ENCODE measurements at regions not wholly inside any gene's neighbourhood (a gene's known extent, or its start where the extent isn't known, plus 50 kb on each side); places are given as distances from the start of the nearest gene placed in this dataset.

- CTCF ChIA-PET, result no interaction called here
- no peaks in the 10 kb centered on the region; the same call in 1 of the 2 replicates for H3K36me3 ChIP-seq (ENCODE audit: control insufficient read depth, insufficient read depth, low read length)
- intact Hi-C loops (cut with micrococcal nuclease; ENCODE audit: unreplicated experiment) (no loop called here), in situ Hi-C loops (cut with HindIII; ENCODE audit: low pct_unique_long_range_greater_than_20kb, low sequenced_read_pairs) (no loop called here)
- no peak for DNase-seq (ENCODE audit: low read depth, low spot score)
- no peak for TF ChIP-seq CTCF (IDR thresholded peaks at IDR 0.05)
- TF ChIP-seq TCF7L2 (IDR thresholded peaks at IDR 0.05; ENCODE audit: low read depth, low read length), result no peak
- no peak for TF ChIP-seq REST (IDR thresholded peaks at IDR 0.05; ENCODE audit: insufficient read depth in 1 of 2, low read depth in 2 of 2, low read length in 1 of 2)
- no peak for TF ChIP-seq SIN3A (IDR thresholded peaks at IDR 0.05; ENCODE audit: borderline replicate concordance, insufficient read depth, low read depth, low read length)
- TF ChIP-seq POLR2AphosphoS5 (IDR thresholded peaks at IDR 0.05; ENCODE audit: low read depth, low read length), result no peak
- H3K4me3 ChIP-seq (ENCODE audit: low read depth in 2 of 2, low read length in 2 of 2), result no peak overlapping the region
- H3K27me3 ChIP-seq (ENCODE audit: control insufficient read depth, insufficient read depth, low read length), result no peaks in the 10 kb centered on the region
- H3K9me3 ChIP-seq (ENCODE audit: control insufficient read depth, insufficient read depth, low read depth, low read length), result no peaks in the 10 kb centered on the region
- BruUV-seq (replicated peaks), result no TSS peak
- ATAC-seq, result no peak
- POLR2A ChIA-PET, result no interaction called here
- H3K27ac ChIP-seq (ENCODE audit: low read length), result no peak overlapping the region
- H3K4me1 ChIP-seq (ENCODE audit: control insufficient read depth, insufficient read depth, low read length), result no peaks in the 10 kb centered on the region
Measured at GRCh38 chr5:110255194-110255593, 471.3 kb downstream of the TMEM232 start.

DNA sequence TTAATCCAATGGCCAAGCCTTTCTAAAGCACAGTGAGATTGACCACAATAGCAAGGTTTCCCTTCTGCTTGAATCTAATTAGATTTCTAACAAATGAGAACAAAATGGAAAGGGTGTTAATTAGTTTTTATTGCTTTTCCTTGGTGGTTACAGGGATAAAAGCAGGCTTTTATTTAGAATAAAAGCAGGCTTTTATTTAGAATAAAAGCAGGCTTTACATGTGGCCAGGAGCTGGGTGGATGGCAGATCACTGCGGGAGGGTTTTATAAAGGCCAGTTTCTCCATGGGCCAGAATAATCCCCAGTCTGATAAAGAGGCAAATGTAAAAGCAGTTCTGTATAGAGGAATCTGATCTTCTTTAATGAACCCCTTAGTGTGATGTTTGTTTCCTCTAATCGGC is 470.2 kb downstream of the TMEM232 start:
- BruUV-seq (replicated peaks), result no TSS peak
- ATAC-seq (no peak), DNase-seq (ENCODE audit: low read depth, low spot score) (no peak)
- no peaks in the 10 kb centered on the region for H3K9me3 ChIP-seq (ENCODE audit: control insufficient read depth, insufficient read depth, low read depth, low read length)
- intact Hi-C loops (cut with micrococcal nuclease; ENCODE audit: unreplicated experiment) (no loop called here), in situ Hi-C loops (cut with HindIII; ENCODE audit: low pct_unique_long_range_greater_than_20kb, low sequenced_read_pairs) (no loop called here)
- no peaks in the 10 kb centered on the region for H3K27me3 ChIP-seq (ENCODE audit: control insufficient read depth, insufficient read depth, low read length)
- H3K36me3 ChIP-seq (ENCODE audit: control insufficient read depth, insufficient read depth, low read length), result no peaks in the 10 kb centered on the region; the same call in 1 of the 2 replicates
- no peak overlapping the region for H3K4me3 ChIP-seq (ENCODE audit: low read depth in 2 of 2, low read length in 2 of 2)
- H3K27ac ChIP-seq (ENCODE audit: low read length), result no peak overlapping the region
- ChIA-PET CTCF (no interaction called here), POLR2A (no interaction called here)
- TF ChIP-seq CTCF (IDR thresholded peaks at IDR 0.05) (no peak), SIN3A (IDR thresholded peaks at IDR 0.05; ENCODE audit: borderline replicate concordance, insufficient read depth, low read depth, low read length) (no peak), REST (IDR thresholded peaks at IDR 0.05; ENCODE audit: insufficient read depth in 1 of 2, low read depth in 2 of 2, low read length in 1 of 2) (no peak), POLR2AphosphoS5 (IDR thresholded peaks at IDR 0.05; ENCODE audit: low read depth, low read length) (no peak), TCF7L2 (IDR thresholded peaks at IDR 0.05; ENCODE audit: low read depth, low read length) (no peak)
- no peaks in the 10 kb centered on the region for H3K4me1 ChIP-seq (ENCODE audit: control insufficient read depth, insufficient read depth, low read length)

Data from Panc1 (cell line).